Hepatocyte (in vitro differentiated cells): ENCODE measurements at regions not wholly inside any gene's neighbourhood (a gene's known extent, or its start where the extent isn't known, plus 50 kb on each side); places are given as distances from the start of the nearest gene placed in this dataset.

Source experiments
- DNase-seq: peaks from one replicate; pipeline ENCODE4 v3.0.0-alpha.2; 2016; ENCODE audit warnings: low spot score
- H2AFZ ChIP-seq: fragments of 200-600 bp; sonication (generic); 2 replicates; pipeline ENCODE4 v1.6.0; 2016; ENCODE audit warnings: antibody characterized with exemption, mild to moderate bottlenecking
- H3K27ac ChIP-seq: fragments of 200-600 bp; sonication (generic); 2 replicates; pipeline ENCODE4 v1.5.1; 2016; ENCODE audit warnings: mild to moderate bottlenecking
- H3K27me3 ChIP-seq: fragments of 200-600 bp; sonication (generic); 2 replicates; pipeline ENCODE4 v1.6.1; 2016
- H3K36me3 ChIP-seq: fragments of 200-600 bp; sonication (generic); replicated peaks from 2 replicates; pipeline ENCODE4 v1.5.1; 2016; ENCODE audit warnings: low read depth; ENCODE audit not compliant: insufficient read depth
- H3K4me1 ChIP-seq: fragments of 200-600 bp; sonication (generic); 2 replicates; pipeline ENCODE4 v1.5.1; 2016; ENCODE audit warnings: mild to moderate bottlenecking, moderate library complexity; ENCODE audit not compliant: insufficient read depth
- H3K4me2 ChIP-seq: fragments of 200-600 bp; sonication (generic); 2 replicates; pipeline ENCODE4 v1.6.0; 2016
- H3K4me3 ChIP-seq: fragments of 200-600 bp; sonication (generic); 2 replicates; pipeline ENCODE4 v1.5.1; 2016; ENCODE audit warnings: mild to moderate bottlenecking
- H3K79me2 ChIP-seq: fragments of 200-600 bp; sonication (generic); 2 replicates; pipeline ENCODE4 v1.6.0; 2017; ENCODE audit warnings: mild to moderate bottlenecking
- H3K9me2 ChIP-seq: fragments of 200-600 bp; sonication (generic); replicated peaks from 2 replicates; pipeline ENCODE4 v1.6.0; 2017; ENCODE audit warnings: mild to moderate bottlenecking; ENCODE audit not compliant: insufficient read depth
- H3K9me3 ChIP-seq: fragments of 200-600 bp; sonication (generic); 2 replicates; pipeline ENCODE4 v1.5.1; 2016; ENCODE audit warnings: low read depth, mild to moderate bottlenecking
- H4K20me1 ChIP-seq: fragments of 200-600 bp; sonication (generic); 2 replicates; pipeline ENCODE4 v1.6.0; 2016; ENCODE audit warnings: mild to moderate bottlenecking; ENCODE audit not compliant: insufficient read depth, poor library complexity, severe bottlenecking
- CTCF ChIP-seq: fragments of 200-600 bp; sonication (generic); IDR thresholded peaks from 2 replicates; pipeline ENCODE4 v1.5.1; 2016; ENCODE audit warnings: antibody characterized with exemption, mild to moderate bottlenecking; ENCODE audit not compliant: poor library complexity
- EZH2 ChIP-seq: fragments of 200-600 bp; sonication (generic); IDR thresholded peaks from 2 replicates; pipeline ENCODE4 v1.6.1; 2016; ENCODE audit warnings: antibody characterized with exemption, mild to moderate bottlenecking, borderline replicate concordance
- EZH2phosphoT487 ChIP-seq: fragments of 200-600 bp; sonication (generic); IDR thresholded peaks from one replicate; pipeline ENCODE4 v1.6.1; 2018; ENCODE audit warnings: antibody characterized with exemption, mild to moderate bottlenecking, low read depth, moderate library complexity; ENCODE audit not compliant: unreplicated experiment, severe bottlenecking
- WGBS: methylation state at CpG from one replicate; pipeline ENCODE4 v1.1.6; 2016; ENCODE audit warnings: low lambda C conversion rate; ENCODE audit errors: missing lambda C conversion rate; 5-methylcytosine and 5-hydroxymethylcytosine counted together

- no peak overlapping the region for H3K27ac ChIP-seq
- no peaks in the 10 kb centered on the region for H3K36me3 ChIP-seq
- H3K4me3 ChIP-seq: no peak overlapping the region
- no peaks in the 10 kb centered on the region for H3K79me2 ChIP-seq
- no peaks in the 10 kb centered on the region for H3K27me3 ChIP-seq
- H3K9me3 ChIP-seq: no peaks in the 10 kb centered on the region
- no peaks in the 10 kb centered on the region for H3K9me2 ChIP-seq
- H4K20me1 ChIP-seq: no peaks in the 10 kb centered on the region
- no peak for DNase-seq
- 82% methylated on average over 4 of the region's 4 CpGs for WGBS
- no peak overlapping the region for H2AFZ ChIP-seq
- H3K4me1 ChIP-seq: no peaks in the 10 kb centered on the region
- no peak overlapping the region for H3K4me2 ChIP-seq
- TF ChIP-seq CTCF (no peak), EZH2phosphoT487 (no peak), EZH2 (no peak)
These were observed 202.0 kb upstream of the SLC14A2 start for GRCh38 chr18:45413180-45413836.

GRCh38 chr18:45415614-45416013, 199.7 kb upstream of the SLC14A2 start:
- H3K9me2 ChIP-seq: no peaks in the 10 kb centered on the region
- no peaks in the 10 kb centered on the region for H4K20me1 ChIP-seq
- H3K4me2 ChIP-seq: no peak overlapping the region
- no peaks in the 10 kb centered on the region for H3K36me3 ChIP-seq
- no peaks in the 10 kb centered on the region for H3K4me1 ChIP-seq
- no peak overlapping the region for H3K4me3 ChIP-seq
- TF ChIP-seq EZH2phosphoT487: no peak
- no peak for TF ChIP-seq EZH2
- no peak for TF ChIP-seq CTCF
- no peaks in the 10 kb centered on the region for H3K27me3 ChIP-seq
- DNase-seq: no peak
- WGBS: 70% methylated on average over 7 of the region's 7 CpGs
- H3K79me2 ChIP-seq: no peaks in the 10 kb centered on the region
- H3K27ac ChIP-seq: no peak overlapping the region
- no peak overlapping the region for H2AFZ ChIP-seq
- H3K9me3 ChIP-seq: no peaks in the 10 kb centered on the region

GRCh38 chr18:45416168-45416567, 199.1 kb upstream of the SLC14A2 start:
- Histone ChIP-seq H3K4me1 (no peaks in the 10 kb centered on the region), H3K27me3 (no peaks in the 10 kb centered on the region), H2AFZ (no peak overlapping the region), H3K79me2 (no peaks in the 10 kb centered on the region), H3K4me3 (no peak overlapping the region), H3K9me2 (no peaks in the 10 kb centered on the region), H4K20me1 (no peaks in the 10 kb centered on the region), H3K36me3 (no peaks in the 10 kb centered on the region), H3K9me3 (no peaks in the 10 kb centered on the region), H3K4me2 (no peak overlapping the region), H3K27ac (no peak overlapping the region)
- TF ChIP-seq EZH2 (no peak), CTCF (no peak), EZH2phosphoT487 (no peak)
- 42% methylated on average over 5 of the region's 5 CpGs for WGBS
- peak; percentile 84 for DNase-seq
